ENCODE measurements at regions not wholly inside any gene's neighbourhood (a gene's known extent, or its start where the extent isn't known, plus 50 kb on each side); places are given as distances from the start of the nearest gene placed in this dataset.

DNA sequence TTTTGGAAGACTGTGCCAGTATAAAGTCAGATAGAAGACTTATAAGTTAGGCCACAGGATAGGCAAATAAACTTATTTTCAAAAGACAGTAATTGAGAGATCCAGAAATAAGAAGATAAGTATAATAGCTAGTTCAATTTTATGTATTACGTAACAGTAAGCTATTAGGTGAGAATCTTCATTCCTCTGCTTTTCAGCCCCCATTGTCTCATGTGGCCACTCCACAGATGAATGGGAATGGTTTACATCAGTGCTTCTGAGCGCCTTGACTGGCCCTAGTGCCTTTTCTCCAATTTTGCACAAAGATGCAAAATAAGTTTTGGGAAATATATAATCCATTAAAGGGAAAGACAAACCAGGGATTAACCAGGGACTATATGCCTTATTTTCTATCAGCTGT is 550.5 kb downstream of the MMUT start:
- no peak for DNase-seq

DNA sequence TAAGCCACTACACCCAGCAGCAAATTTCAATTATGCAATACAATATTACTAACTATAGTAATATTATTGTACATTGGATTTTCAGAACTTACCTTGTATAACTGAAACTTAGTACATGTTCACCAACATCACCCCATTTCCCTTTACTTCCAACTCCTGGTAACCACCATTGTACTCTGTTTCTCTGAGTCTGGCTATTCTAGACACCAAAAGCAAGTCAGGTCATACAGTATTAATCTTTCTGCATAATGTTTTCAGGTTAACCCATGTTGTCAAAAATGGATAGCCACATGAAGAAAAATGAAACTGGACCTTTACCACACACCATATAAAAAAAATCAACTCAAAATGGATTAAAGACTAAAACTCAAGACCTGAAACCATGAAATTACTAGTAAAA is 558.2 kb downstream of the MMUT start:
- DNase-seq, result no peak

DNA sequence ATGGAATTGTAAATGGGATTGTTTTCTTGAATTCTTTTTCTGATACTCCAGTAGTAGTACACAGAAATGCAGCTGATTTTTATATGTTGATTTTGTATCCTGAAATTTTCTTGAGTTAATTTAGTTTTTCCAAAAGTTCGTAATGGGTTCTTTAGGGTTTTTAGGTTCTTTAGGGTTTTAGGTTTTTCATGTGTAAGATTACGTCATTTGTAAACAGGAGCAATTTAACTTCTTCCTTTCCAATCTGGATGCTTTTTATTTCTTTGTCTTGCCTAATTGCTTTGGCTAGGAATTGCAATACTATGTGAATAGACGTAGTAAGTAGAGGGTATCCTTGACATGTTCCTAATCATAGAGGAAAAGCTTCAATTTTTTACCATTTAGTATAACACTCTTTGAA is 568.6 kb downstream of the MMUT start:
- no peak for DNase-seq

DNA sequence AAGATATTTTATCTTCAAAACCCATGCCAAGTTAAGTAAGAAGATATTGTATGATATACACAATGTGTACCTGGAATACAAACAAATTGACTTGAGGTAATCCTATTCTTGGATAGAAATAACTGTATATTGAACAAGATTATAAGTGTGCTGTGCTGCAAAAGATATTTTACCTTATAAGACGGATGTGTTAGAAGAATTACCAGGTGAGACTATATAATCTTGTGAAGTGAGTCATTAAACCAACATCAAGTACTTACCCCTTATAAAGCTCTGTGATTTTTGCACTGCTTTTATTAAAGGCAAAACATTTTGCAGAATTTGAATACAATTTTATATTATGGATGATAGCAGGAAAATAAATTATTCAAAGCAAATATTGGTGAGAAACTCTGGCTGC is 570.0 kb downstream of the MMUT start:
- no peak for DNase-seq

DNA sequence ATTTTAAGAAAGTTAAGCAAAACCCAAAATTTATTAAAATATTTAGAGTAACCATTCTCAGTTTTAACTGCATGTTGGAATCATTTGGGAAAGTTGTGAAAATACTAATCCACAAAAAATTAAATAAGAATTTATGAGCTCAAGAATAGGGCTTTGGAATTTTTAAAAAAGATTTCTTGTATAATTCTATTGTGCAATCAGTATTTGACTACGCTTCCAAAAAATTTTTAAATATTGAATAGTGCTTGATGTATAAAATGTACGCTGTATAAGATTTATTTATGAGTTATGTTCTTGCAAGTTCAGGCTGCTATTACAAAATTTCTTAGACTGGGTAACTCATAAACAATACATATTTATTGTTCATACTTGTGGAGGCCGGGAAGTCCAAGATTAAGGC is 571.7 kb downstream of the MMUT start:
- DNase-seq, result no peak

DNA sequence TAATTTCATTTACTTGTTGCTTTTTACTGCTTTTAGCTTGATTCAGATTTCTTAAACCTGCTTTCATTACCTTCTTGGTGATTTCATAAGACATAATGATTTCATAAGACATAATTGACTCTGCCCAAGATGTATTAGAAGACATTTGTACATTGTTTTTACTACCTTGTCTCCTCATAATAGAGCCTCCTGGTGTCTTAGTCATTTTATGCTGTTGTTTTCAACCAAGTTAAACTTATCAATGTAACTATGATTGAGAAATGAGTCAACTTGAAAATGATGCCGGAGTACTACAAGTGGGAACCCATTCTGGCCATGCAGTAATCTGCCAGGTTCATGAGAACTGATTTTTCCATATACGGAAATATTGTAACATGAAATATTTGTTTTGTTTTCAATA is 573.6 kb downstream of the MMUT start:
- DNase-seq, result no peak

DNA sequence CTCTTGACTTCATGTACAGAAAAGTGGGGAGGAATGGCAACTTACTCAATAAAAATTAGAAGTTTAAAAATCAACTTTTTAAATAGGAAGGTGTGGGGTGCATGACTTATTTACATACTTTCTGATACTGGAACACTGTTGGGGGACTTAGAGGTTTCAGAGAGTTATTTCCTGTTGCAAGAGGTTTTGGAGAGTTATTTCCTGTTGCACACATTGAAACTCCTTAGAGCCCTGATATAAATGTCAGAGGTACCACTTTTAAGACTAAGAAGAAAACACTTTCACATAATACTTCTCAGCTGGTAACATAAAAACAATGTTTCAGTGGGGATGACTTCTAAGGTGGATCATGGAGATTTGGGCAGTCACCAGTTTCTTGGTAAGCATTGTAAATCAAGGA is 579.9 kb downstream of the MMUT start:
- DNase-seq, result no peak

DNA sequence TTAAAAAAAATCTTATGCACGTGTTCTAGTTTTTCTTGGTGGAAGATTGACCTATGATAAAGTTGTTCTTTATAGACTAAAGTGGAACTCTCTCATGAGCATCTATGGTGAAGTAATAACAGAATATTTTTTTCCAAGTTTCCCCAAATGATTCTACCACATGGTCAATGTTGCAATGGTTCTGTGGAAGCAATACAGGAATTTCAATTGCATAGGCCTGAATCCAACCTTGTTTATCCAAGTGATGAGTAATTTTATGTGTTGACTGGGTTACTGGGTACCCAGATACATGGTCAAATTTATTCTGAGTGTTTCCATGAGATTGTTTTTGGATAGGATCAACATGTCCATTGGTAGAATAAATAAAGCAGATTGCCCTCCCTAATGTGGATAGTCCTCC is 581.5 kb downstream of the MMUT start:
- DNase-seq, result no peak

DNA sequence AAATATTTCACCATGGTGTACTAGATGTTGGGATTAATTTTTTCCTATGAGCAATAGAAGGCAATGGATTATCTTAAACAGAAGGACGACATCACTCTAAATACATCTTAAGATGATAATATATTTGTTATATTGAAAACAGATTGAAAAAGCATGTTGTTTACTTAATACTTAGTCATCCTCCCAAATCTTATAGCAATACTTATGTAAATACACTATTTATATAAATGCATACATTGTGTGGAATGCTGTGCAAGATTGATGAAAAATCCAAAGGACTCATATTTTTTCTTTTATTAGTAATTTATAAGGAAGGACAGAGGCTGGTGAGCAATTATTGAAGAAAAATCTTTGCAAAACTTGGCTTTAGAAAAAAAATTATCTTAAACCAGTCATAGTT is 593.5 kb downstream of the MMUT start:
- DNase-seq, result no peak

DNA sequence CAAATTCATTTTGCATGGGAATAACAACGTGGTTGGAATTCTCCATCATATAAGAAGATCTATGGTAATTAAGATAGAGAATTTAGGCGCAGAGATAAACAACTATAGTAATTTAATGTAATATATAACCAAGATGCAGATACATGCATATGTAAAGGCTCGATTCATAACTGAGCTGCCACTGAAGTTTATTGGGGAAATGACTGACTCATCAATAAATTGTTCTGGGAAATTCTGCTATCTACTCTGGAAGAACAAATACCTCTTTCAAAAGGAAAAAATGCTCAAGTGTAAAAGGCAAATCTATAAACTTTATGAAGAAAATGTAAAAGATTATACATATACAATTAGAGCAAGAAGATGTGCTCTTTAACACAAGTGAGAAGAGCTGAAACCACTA is 596.4 kb downstream of the MMUT start:
- DNase-seq, result no peak

DNA sequence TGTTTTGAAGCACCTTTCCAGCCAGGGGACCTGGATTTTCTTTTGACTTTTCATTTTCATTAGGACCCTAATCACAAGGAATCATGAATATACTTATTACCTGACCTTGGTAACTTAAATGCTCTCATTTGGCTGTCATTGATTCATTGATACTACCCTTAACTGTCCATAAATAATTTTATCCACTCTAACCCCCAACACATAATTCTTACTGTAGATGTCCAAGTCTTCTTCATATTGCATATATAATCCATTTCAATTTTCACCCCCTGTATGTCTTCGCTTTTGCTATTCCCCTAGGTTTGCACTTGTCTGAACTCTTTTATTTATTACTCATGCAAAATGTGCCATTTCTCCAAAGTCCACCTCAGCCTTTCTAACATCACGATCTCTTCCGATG is 602.9 kb downstream of the MMUT start:
- DNase-seq, result no peak

DNA sequence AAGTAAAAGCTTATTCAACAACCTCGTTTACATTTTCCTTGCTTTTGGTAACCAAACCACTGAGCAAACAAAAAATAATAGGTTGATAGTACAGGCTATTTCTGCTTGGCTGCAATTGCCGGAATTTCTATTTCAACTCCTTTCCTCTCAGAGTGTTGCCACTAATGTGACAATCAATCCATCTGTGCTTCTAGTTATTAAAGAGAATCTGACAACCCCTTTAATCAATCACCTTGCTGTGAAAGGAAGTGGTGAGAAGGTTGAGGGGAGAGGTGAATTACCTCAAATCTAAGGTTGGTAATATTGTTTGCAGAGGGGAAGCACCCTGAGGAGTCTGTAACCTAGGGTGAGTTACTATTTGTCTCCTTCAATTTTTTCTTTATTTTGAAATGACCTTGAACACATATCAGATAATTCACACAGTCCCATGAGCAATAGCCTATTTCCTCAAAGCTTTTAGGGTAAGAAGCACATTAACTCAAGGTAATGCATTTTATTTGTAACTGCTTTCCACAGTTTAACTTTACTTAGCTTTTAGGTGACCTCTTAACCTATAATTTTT is 603.4 kb downstream of the MMUT start:
- DNase-seq, result no peak

DNA sequence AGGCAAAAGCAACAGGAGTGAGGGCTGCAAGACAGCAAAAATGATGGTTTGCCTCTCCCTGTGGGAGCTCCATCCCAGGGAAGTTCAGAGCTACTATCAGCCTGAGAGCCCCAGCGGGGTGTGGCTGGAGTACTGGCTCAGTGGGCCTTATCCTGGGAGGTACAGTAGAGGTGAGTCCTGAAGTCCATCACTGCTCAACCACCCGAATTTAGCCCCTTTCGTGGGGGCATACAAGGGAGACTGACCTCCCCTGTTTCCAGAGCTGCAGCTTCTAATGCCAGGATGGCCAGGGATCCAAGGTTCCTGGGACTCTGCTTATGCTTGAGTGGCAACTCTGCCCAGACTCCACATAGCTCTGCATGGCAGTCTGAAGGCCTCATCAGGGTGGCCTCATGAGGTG is 617.8 kb downstream of the MMUT start:
- DNase-seq, result no peak

DNA sequence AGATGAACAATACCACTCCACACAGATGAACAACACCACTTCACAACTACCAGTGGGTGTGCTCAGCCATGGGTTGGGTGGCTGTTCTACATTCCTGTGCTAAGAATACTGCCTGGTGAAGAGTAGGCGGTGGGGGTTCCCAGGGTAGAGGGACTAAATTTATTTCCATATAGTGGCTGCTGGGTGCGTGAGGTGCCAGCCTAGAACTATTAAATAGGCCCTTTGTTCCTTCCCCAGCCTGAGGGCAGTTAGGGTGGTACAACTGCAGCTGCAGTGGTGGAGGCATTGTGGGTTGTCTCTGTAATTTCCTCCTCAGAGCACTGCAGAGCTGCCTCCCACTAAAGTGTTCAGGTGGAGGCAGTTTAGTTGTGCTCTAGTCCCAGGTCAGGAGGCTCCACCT is 618.4 kb downstream of the MMUT start:
- DNase-seq, result no peak

DNA sequence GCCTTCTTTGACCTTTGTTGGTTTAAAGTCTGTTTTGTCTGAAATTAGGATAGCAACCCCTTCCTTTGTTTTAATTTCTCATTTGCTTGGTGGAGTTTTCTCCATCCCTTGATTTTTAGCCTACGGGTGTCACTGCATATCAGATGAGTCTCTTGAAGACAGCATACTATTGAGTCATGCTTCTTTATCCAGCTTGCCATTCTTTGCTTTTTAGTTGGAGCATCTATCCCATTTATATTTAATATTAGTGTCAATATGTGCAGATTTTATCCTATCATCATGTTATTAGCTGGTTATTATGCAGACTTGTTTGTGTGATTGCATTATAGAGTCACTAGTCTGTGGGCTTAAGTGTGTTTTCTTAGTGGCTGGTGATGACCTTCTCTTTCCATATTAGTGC is 622.2 kb downstream of the MMUT start:
- DNase-seq, result no peak

DNA sequence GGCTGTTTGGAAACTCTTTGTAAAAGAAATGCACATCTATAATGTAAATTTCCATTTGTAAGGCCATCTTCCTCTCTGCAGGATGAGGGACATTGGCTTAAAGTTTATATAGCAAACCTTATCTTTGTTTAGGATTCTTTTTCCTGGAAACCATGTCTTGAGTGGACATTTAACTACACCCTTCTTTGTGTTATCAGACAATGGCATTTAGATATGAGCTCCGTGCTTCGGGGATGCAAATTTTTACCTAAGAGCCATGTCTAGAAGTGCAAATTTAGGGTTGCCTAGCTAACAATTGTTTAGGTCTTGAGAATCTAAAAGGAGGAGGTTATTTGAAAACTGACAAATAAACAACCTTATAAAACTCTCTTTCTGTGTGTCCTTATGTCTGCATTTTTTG is 623.8 kb downstream of the MMUT start:
- no peak for DNase-seq

DNA sequence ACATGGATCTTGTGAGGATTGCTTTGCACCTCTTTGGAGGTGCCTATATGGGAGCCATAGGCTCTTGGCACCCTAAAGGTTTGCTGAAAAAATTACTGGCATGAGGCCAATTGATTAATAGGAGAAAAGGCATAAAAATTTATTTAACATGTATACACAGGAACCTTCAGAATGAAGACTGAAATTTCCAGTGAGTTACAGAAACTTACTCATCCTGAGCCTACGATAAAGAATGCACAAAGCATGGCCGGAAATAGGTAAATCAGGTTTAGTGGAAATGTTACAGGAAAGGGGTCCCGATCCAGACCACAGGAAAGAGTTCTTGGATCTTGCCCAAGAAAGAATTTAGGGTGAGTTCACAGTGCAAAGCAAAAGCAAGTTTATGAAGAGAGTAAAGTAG is 625.3 kb downstream of the MMUT start:
- no peak for DNase-seq

DNA sequence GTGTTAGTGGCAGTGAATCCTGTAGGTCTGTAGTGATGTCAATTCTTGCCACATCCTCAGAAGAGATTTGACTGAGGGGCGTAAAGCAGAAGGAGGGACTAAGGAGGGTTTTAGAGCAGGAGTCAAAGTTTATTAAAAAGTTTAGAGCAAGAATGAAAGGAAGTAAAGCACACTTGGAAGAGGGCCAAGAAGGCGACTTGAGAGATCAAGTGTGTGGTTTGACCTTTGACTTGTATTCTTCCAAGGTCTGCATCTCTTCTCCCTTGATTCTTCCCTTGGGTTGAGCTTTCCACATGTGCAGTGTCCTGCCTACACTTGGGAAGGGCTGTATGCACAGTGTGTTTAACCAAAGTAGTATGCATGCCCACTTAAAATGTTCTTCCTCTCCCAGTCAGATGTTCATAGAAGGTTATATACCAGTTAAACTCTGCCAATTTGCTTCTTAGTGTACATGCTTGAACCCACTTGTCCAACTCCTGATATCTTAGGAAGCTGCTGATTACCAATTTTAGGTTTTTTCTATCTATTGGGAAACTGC is 627.6 kb downstream of the MMUT start:
- DNase-seq, result no peak

DNA sequence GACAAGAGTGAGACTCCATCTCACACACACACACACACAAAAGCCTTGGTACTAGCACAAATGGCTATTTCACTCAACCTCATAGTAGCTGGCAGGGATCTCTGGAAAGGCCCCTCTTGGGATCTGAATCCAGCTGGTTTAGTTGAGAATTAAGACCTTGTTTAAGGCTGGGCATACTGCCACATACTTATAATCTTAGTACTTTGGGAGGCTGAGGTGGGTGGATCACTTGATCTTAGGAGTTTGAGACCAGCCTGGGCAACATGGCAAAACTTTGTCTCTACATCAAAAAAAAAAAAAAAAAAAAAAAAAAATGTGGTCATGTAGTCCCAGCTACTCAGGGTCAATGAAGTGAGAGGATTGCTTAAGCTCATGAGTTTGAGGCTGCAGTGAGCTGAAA is 628.3 kb downstream of the MMUT start:
- no peak for DNase-seq

DNA sequence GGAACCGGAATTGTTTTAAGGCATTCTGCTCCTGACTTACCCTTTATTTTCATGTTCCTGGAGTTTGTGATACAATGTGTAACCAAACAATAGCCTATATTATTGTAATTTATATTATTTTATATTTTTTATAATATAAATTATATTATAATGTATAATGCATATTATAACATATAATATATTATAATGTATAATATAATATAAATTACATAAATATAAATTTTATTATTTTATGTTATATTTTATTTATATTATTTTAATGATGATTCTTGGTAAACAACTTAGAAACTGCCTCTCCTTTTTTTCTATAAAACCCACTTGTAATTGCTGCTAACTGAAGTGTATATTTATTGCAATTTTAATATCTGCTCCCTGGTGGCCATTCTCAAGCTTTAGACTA is 629.1 kb downstream of the MMUT start:
- DNase-seq, result no peak

DNA sequence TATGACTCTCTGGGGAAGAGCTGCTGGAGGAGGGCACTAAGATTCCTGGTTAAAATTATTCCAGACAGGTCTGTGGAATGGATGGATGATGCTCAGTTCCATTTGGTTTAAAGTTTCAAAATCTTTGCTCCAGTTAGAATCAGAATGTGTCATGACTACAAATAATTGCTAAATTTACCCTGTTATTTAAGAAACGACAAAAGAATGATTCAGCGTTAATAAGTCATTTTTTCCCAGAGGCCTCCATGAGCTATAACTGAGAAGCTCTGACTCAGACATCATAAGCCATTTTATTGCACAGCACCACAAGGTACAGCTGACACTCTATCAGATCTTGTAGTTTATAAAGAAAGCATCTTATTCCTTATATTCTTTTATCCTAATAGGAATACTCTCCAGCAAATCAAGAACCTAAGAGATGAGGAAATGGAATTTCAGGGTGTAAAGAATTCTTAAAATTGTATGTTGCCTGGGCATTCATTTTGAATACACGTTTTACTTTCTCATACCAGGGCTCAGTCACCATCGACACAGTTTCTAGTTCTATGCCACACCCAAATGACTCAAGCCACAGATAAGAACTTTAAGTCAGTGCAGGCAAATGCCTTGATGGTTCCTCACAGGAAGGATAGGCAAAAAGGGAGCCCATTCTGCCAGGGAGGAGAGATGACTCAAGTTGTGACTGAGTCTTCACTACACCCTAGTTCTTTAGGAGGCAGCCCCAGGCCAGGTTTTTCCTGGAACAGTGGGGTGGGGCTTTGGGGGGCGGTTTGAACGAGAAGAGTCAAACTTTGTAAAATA is 636.0 kb downstream of the MMUT start:
- DNase-seq, result peak in 2 of 3 donors; percentile 7 to 90

DNA sequence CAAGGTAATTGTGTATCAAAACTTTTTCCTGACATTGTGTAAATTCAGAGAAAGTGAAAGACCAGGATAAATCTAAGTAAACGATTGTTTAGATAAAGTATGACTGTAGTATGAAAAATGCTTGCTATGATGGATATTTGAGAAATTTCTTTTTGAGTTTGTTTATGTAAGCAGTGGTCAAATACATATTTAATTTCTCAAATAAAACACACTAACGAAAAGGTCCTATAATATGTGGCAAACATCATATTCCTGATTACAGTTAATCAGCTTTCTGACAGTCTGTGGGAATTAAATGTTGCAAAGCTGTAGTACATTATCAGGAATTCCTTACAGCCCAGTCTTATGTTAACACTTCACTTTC is 636.9 kb downstream of the MMUT start:
- no peak for DNase-seq

DNA sequence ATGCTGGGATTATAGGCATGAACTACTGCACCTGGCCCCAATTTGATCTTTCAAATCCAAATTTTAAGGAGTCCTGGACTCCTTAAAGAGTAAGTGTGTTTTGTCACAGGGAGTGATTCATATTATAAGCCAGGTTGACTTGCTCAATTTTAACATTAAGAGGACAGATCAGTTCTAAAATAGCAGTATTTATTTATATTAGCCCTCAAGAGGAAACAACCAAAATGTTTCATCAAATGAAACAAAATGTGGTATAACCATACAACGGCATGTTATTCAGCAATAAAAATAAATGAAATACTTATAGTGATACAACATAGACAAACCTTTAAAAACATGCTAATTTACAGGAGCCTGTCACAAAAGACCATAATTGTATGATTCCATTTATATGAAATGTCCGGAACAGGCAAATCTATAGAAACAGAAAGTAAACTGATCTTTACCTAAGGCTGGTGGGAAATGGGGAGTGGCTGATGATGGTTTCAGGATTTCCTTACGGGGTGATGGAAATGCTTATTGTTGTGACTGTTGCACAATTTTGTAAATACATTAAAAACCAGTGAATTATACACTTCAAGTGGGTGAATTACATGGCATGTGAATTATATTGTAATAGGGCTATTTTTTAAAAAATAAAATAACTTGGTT is 637.4 kb downstream of the MMUT start:
- no peak for DNase-seq

DNA sequence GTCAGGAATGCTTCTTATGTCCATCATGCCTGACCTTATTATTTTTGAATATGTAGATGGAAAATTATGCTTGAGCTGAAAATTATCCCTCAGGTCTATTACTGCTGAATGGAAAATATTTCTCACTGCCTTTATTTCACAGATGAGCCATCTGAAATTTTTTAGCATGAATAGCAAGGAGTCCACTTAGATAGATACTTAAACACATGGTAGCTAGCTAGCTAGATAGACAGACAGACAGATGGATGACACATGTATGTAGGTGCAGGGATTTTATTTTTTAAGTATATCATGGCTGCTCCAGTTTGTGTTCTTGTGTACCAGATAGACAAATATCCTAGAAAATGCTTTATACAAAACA is 645.0 kb downstream of the MMUT start:
- DNase-seq, result peak in 1 of 3 donors; percentile 3

Data from muscle of back (tissue), 3 donors.